ENCODE measurements at regions not wholly inside any gene's neighbourhood (a gene's known extent, or its start where the extent isn't known, plus 50 kb on each side); places are given as distances from the start of the nearest gene placed in this dataset.

DNA sequence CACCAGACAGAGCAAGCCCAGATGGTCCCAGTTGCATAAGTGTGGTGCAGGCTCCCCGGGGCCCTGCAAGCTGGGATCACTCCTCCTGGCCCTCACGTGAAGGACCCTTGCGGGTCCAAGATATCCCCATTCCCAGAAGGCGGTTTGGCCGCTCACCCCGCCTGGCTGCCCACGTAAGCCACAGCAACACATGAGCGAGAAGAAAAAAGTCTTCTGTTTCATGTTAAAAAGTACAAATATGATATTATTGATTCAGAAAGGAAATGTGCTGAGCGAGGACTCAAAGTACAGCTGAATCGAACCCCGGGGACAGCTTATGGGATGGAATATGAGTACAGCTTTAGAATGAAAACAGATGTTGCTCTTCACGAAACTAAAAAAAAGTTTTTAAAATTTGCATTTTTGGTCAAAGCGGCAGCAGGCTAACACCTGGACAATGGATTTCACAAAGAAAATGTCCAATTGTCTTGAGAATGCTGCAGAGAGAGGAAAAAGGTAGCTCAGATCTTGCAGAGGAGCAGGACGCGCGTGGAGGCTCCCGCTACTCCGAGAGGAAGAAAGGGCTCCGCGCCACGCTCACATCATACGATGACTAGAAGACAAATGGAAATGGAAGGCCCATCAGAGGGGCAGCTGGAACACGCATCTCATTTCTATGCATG, 427.6 kb downstream of the IRX1 start:
- Histone ChIP-seq H3K27ac (ENCODE audit: low read depth in 2 of 2, low read length in 2 of 2) (no peak overlapping the region), H3K9ac (ENCODE audit: low read length in 3 of 3) (no peak overlapping the region), H3K4me3 (ENCODE audit: low read length in 3 of 3) (no peak overlapping the region), H3K9me3 (ENCODE audit: control insufficient read depth in 2 of 3, insufficient read depth in 1 of 3, low read length in 3 of 3) (no peaks in the 10 kb centered on the region), H3K36me3 (ENCODE audit: control insufficient read depth in 2 of 3, insufficient read depth in 3 of 3, low read length in 3 of 3) (no peaks in the 10 kb centered on the region), H3K27me3 (ENCODE audit: control insufficient read depth, insufficient read depth, low read length) (no peaks in the 10 kb centered on the region), H3K4me1 (ENCODE audit: control insufficient read depth in 2 of 3, insufficient read depth in 2 of 3, low read depth in 1 of 3, low read length in 3 of 3) (no peaks in the 10 kb centered on the region)
- TF ChIP-seq, protein P1, sequence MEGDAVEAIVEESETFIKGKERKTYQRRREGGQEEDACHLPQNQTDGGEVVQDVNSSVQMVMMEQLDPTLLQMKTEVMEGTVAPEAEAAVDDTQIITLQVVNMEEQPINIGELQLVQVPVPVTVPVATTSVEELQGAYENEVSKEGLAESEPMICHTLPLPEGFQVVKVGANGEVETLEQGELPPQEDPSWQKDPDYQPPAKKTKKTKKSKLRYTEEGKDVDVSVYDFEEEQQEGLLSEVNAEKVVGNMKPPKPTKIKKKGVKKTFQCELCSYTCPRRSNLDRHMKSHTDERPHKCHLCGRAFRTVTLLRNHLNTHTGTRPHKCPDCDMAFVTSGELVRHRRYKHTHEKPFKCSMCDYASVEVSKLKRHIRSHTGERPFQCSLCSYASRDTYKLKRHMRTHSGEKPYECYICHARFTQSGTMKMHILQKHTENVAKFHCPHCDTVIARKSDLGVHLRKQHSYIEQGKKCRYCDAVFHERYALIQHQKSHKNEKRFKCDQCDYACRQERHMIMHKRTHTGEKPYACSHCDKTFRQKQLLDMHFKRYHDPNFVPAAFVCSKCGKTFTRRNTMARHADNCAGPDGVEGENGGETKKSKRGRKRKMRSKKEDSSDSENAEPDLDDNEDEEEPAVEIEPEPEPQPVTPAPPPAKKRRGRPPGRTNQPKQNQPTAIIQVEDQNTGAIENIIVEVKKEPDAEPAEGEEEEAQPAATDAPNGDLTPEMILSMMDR (IDR thresholded peaks at IDR 0.05; ENCODE audit: borderline replicate concordance, extremely low read depth, insufficient read depth) = no peak
- DNase-seq (no peak), FAIRE-seq (no peak)
- intact Hi-C loops (cut with DNase I) = no loop called here

DNA sequence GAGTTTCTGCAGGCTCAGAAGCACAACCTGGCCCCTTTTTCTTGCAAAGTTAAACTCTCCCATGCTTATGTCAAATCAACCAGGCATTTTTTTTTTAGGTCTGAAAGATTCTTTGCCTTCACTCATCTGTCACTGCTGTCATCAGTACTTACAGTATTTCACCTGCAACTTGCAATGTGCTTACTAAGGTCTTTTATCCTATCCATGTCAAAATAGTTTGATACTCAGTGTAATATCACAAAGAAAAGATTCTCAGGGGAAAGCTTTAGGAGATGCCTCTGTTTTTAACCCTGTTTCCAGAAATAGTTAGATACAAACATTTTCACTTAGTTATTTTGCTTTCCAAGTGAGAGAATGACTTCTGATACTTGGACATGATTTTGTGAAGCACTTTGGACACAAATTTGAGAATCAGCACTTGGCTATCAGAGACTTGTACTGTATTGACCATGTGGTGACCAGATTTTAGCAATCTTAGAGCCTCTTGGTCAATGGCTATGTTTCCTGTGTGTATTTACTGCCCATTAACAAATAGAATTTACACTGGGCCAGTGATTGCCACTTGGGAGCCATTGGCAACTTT, 428.2 kb downstream of the IRX1 start:
- FAIRE-seq (no peak), DNase-seq (no peak)
- TF ChIP-seq, protein P1 (IDR thresholded peaks at IDR 0.05; ENCODE audit: borderline replicate concordance, extremely low read depth, insufficient read depth) = no peak
- intact Hi-C loops (cut with DNase I) = no loop called here
- H3K4me3 ChIP-seq (ENCODE audit: low read length in 3 of 3) = no peak overlapping the region
- H3K9me3 ChIP-seq (ENCODE audit: control insufficient read depth in 2 of 3, insufficient read depth in 1 of 3, low read length in 3 of 3) = no peaks in the 10 kb centered on the region
- H3K27ac ChIP-seq (ENCODE audit: low read depth in 2 of 2, low read length in 2 of 2) = no peak overlapping the region
- H3K9ac ChIP-seq (ENCODE audit: low read length in 3 of 3) = no peak overlapping the region
- no peaks in the 10 kb centered on the region for H3K4me1 ChIP-seq (ENCODE audit: control insufficient read depth in 2 of 3, insufficient read depth in 2 of 3, low read depth in 1 of 3, low read length in 3 of 3)
- no peaks in the 10 kb centered on the region for H3K27me3 ChIP-seq (ENCODE audit: control insufficient read depth, insufficient read depth, low read length)
- H3K36me3 ChIP-seq (ENCODE audit: control insufficient read depth in 2 of 3, insufficient read depth in 3 of 3, low read length in 3 of 3) = no peaks in the 10 kb centered on the region

DNA sequence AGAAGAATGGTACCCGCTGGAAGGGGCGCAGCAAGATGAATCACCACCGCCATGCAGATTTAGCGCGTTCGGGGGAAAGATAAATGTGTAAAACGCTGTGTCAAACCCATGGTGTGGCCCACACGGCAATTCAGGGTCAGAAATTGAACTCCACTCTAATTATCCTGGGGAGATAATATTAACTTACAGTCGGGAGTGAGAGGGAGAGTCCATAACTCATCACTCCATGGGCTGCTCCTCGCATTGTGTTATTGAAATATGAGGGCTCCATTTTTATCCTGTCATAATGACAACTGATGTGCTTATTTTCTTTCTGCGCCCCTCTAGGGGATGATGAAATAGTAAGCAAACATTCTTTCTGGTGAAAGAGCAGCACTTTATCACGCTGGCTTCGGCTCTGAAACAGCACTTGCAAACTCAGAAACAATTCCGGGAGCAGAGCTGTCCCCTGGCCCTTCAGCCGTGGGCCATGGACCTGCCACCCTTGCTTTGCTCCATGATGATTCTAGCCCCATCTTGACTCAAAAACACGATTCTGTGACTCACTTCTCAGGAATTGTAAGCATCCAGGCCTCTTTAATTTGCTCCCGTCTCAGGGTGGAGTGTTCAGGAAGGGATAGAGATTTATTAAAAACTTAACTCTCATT, 431.6 kb downstream of the IRX1 start:
- no peak overlapping the region for H3K4me3 ChIP-seq (ENCODE audit: low read length in 3 of 3)
- intact Hi-C loops (cut with DNase I) = no loop called here
- no peaks in the 10 kb centered on the region for H3K27me3 ChIP-seq (ENCODE audit: control insufficient read depth, insufficient read depth, low read length)
- FAIRE-seq = no peak
- no peaks in the 10 kb centered on the region for H3K36me3 ChIP-seq (ENCODE audit: control insufficient read depth in 2 of 3, insufficient read depth in 3 of 3, low read length in 3 of 3)
- DNase-seq = peak in 1 of 5 donors; percentile 48
- H3K9ac ChIP-seq (ENCODE audit: low read length in 3 of 3) = no peak overlapping the region
- TF ChIP-seq, protein P1 (IDR thresholded peaks at IDR 0.05; ENCODE audit: borderline replicate concordance, extremely low read depth, insufficient read depth) = no peak
- no peak overlapping the region for H3K27ac ChIP-seq (ENCODE audit: low read depth in 2 of 2, low read length in 2 of 2)
- H3K4me1 ChIP-seq (ENCODE audit: control insufficient read depth in 2 of 3, insufficient read depth in 2 of 3, low read depth in 1 of 3, low read length in 3 of 3) = no peaks in the 10 kb centered on the region
- H3K9me3 ChIP-seq (ENCODE audit: control insufficient read depth in 2 of 3, insufficient read depth in 1 of 3, low read length in 3 of 3) = no peaks in the 10 kb centered on the region

Data from kidney (tissue), 13 donors.